BLaER1 treated with 17β-estradiol and CSF1 and Interleukin-3, amounts not matched to agents 10 nM and 100 nM (cell line): ENCODE measurements at regions not wholly inside any gene's neighbourhood (a gene's known extent, or its start where the extent isn't known, plus 50 kb on each side); places are given as distances from the start of the nearest gene placed in this dataset.
"Not testable (repeated sequence)": the region's sequence is repeated elsewhere in the genome, so short reads cannot be mapped to it uniquely, and the experiment has no call there.

ENCODE experiments used
- H3K27ac ChIP-seq, 11 experiments: shearing (Covaris generic); formaldehyde crosslinking; 2 replicates each; pipeline ENCODE4 v1.8.1; 2022
- H3K27me3 ChIP-seq, 11 experiments: shearing (Covaris generic); formaldehyde crosslinking; 2 replicates each; pipeline ENCODE4 v1.8.1; 2022
- H3K36me3 ChIP-seq, 11 experiments: shearing (Covaris generic); formaldehyde crosslinking; 2 replicates each; pipeline ENCODE4 v1.8.1; 2022
- H3K4me1 ChIP-seq, 10 experiments: shearing (Covaris generic); formaldehyde crosslinking; 2 replicates each; pipeline ENCODE4 v1.8.1; 2022
- H3K4me2 ChIP-seq, 11 experiments: shearing (Covaris generic); formaldehyde crosslinking; 2 replicates each; pipeline ENCODE4 v1.8.1; 2022
- H3K4me3 ChIP-seq, 10 experiments: shearing (Covaris generic); formaldehyde crosslinking; 2 replicates each; pipeline ENCODE4 v1.8.1; 2022
- H3K9ac ChIP-seq, 11 experiments: shearing (Covaris generic); formaldehyde crosslinking; 2 replicates each; pipeline ENCODE4 v1.8.1; 2022
- H3K9me3 ChIP-seq, 11 experiments: shearing (Covaris generic); formaldehyde crosslinking; replicated peaks in 1 of 11; 2 replicates each; pipeline ENCODE4 v1.8.1; 2022
- H4K20me1 ChIP-seq, 11 experiments: shearing (Covaris generic); formaldehyde crosslinking; 2 replicates each; pipeline ENCODE4 v1.8.1; 2022
- Cebpa-rat ChIP-seq, 11 experiments: shearing (Covaris generic); IDR thresholded peaks; 2 replicates each; pipeline ENCODE4 v1.8.1; 2022

DNA sequence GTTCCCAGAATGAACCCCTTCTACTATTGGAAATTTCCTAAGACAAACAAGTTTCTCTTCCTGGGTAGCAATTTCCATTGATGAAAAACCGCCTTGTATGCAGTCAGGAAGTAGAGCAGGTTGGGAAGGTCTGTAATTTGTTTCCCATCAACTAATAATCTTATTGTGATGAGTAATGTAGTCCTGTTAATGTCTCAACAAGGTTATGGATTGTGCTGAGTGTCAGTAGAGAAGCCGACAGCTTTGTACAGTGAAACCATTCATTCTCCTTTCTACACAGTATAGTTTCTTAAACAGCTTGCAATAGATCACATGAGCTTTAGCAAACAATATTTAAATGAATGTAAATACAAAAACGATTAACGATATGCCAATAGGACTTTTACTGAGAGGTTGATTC, 355.4 kb upstream of the WWC1 start:
- H3K9ac ChIP-seq = no peak overlapping the region
- no peaks in the 10 kb centered on the region for H3K9me3 ChIP-seq
- no peak overlapping the region for H3K27ac ChIP-seq
- no peaks in the 10 kb centered on the region; a peak in 1 of 22 replicates for H4K20me1 ChIP-seq
- no peaks in the 10 kb centered on the region for H3K27me3 ChIP-seq
- H3K4me1 ChIP-seq = 0 out of 20 replicates have a peak, but pooled peaks cover 0 to 6% (median 0%) of the 10 kb centered on the region in 10 experiments
- H3K4me2 ChIP-seq = no peak overlapping the region
- H3K36me3 ChIP-seq = peaks cover 0 to 13% (median 0%) of the 10 kb centered on the region in 11 experiments; a peak in 1 of 22 replicates
- TF ChIP-seq Cebpa-rat (IDR thresholded peaks at IDR 0.05) = no peak
- no peak overlapping the region for H3K4me3 ChIP-seq

DNA sequence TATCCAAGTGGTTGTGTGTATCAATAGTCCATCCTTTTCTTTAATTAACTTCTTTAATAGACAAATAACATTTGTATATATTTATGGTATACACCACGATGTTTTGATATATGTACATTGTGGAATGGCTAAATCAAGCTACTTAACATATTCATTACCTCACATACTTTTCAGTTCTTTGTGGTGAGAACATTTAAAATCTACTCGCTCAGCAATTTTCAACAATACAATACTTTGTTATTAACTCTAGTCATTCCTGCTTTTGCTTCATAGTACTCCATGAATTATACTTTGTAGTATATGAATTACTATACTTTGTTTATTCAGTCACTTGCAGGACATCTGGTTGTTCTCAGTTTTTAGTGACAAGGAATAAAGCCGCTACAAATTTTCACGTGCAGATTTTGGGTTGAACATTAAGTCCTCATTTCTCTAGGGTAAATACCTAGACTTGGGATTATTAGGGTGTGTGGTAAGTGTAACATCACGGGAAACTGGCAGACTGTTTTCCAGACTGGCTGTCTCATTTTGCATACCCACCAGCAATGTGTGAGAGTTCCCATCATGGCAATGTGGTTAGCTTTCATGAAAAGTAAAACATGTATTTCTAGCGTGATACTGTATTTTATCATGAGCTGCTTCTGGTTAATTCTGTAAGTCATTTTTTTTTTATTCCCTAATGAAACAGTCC, 354.4 kb upstream of the WWC1 start:
- no peaks in the 10 kb centered on the region for H3K27me3 ChIP-seq
- H3K27ac ChIP-seq = no peak overlapping the region
- H3K4me2 ChIP-seq = no peak overlapping the region; a peak in 1 of 22 replicates
- no peak overlapping the region for H3K9ac ChIP-seq
- TF ChIP-seq Cebpa-rat (IDR thresholded peaks at IDR 0.05) = no peak
- no peaks in the 10 kb centered on the region; a peak in 1 of 22 replicates for H4K20me1 ChIP-seq
- H3K4me3 ChIP-seq = no peak overlapping the region
- H3K4me1 ChIP-seq = 0 out of 20 replicates have a peak, but pooled peaks cover 0 to 6% (median 0%) of the 10 kb centered on the region in 10 experiments
- no peaks in the 10 kb centered on the region for H3K9me3 ChIP-seq
- peaks cover 0 to 13% (median 0%) of the 10 kb centered on the region in 11 experiments; a peak in 1 of 22 replicates for H3K36me3 ChIP-seq

DNA sequence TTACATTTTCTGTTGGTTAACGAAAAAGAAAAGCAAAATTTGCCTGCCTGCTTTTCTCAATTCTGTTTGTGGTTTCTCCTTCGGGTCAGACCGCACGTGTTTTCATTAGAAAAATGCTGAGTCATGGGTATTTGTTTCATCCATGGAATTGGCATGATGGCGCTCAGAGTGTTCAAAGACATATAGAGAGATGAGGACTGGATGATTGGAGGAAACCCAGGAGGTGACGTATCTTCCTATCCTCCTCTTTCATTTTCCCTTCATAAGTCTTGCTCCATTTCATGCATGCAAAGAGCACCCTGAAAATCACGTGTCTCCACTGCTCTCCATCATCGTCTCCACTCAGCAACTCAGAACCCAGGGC, 353.8 kb upstream of the WWC1 start:
- Histone ChIP-seq H3K4me2 (no peak overlapping the region; a peak in 1 of 22 replicates), H3K27ac (no peak overlapping the region), H3K36me3 (peaks cover 0 to 13% (median 0%) of the 10 kb centered on the region in 11 experiments; a peak in 1 of 22 replicates), H3K4me3 (no peak overlapping the region), H3K9me3 (no peaks in the 10 kb centered on the region), H3K27me3 (no peaks in the 10 kb centered on the region), H3K9ac (no peak overlapping the region), H3K4me1 (0 out of 20 replicates have a peak, but pooled peaks cover 0 to 6% (median 0%) of the 10 kb centered on the region in 10 experiments), H4K20me1 (no peaks in the 10 kb centered on the region; a peak in 1 of 22 replicates)
- TF ChIP-seq Cebpa-rat (IDR thresholded peaks at IDR 0.05) = no peak

DNA sequence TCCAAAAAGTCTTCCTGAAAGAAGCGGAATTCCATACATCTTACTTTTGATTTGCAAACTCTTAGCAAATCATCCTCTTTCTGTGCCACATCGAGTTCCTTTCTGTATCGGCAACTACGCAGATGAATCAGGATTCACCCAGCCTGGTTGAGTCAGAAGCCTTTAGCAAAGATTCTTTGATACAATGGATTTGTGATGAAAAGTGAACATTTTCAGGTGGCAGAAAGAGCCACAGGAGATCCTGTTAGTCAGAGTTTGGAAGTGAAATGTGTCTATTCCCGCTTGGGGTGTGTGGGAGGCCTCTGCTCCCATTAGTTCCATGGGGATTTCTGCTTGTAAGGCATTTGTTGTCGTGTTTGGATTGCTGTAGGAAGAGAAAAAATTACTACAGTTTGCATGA, 351.8 kb upstream of the WWC1 start:
- 0 out of 20 replicates have a peak, but pooled peaks cover 0 to 6% (median 0%) of the 10 kb centered on the region in 10 experiments for H3K4me1 ChIP-seq
- no peak overlapping the region for H3K4me3 ChIP-seq
- H3K27me3 ChIP-seq = no peaks in the 10 kb centered on the region
- no peak overlapping the region for H3K27ac ChIP-seq
- H4K20me1 ChIP-seq = no peaks in the 10 kb centered on the region; a peak in 1 of 22 replicates
- no peak overlapping the region for H3K9ac ChIP-seq
- no peak for TF ChIP-seq Cebpa-rat (IDR thresholded peaks at IDR 0.05)
- H3K36me3 ChIP-seq = peaks cover 0 to 11% (median 0%) of the 10 kb centered on the region in 11 experiments; a peak in 1 of 22 replicates
- no peaks in the 10 kb centered on the region for H3K9me3 ChIP-seq
- H3K4me2 ChIP-seq = no peak overlapping the region

DNA sequence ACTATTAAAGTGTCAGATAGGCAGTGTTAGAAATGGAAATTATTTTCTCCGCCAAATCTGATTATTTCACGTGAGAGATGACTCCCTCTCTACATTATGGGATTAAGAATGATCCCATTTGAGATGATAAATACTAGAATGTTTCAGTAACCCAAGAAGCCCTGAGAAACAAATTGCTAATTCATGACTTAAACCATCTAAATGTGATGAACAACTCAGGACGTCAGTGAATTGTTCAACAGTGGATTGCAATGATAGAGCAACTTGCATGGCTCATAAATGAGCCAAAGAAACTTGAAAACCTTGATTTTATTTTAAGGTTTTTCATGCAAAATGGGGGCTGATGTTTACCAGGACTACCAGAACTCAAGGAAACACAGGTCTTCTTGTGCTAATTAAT, 350.5 kb upstream of the WWC1 start:
- Histone ChIP-seq H3K9ac (no peak overlapping the region), H3K27me3 (no peaks in the 10 kb centered on the region), H3K4me3 (no peak overlapping the region), H3K4me2 (no peak overlapping the region), H3K27ac (no peak overlapping the region), H3K36me3 (0 out of 22 replicates have a peak, but pooled peaks cover 0 to 4% (median 0%) of the 10 kb centered on the region in 11 experiments), H4K20me1 (no peaks in the 10 kb centered on the region; a peak in 1 of 22 replicates), H3K4me1 (0 out of 20 replicates have a peak, but pooled peaks cover 0 to 6% (median 0%) of the 10 kb centered on the region in 10 experiments), H3K9me3 (no peaks in the 10 kb centered on the region)
- TF ChIP-seq Cebpa-rat (IDR thresholded peaks at IDR 0.05) = no peak

DNA sequence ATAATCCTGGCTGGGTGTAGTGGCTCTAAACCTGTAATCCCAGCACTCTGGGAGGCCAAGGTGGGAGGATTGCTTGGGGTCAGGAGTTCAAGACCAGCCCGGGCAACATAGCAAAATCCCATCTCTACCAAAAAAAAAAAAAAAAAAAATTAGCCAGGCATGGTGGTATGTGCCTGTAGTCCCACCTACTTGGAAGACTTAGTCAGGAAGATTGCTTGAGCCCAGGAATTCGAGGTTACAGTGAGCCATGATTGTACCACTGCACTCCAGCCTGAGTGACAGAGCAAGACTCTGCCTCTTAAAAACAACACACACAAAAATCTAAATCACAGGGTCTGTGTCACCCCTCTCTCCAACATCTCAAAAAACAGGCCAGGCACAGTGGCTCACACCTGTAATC, 349.9 kb upstream of the WWC1 start:
- H4K20me1 ChIP-seq, H3K27ac ChIP-seq, H3K27me3 ChIP-seq, H3K4me2 ChIP-seq, H3K36me3 ChIP-seq, H3K9ac ChIP-seq, H3K9me3 ChIP-seq, H3K4me1 ChIP-seq, H3K4me3 ChIP-seq: not testable (repeated sequence)

DNA sequence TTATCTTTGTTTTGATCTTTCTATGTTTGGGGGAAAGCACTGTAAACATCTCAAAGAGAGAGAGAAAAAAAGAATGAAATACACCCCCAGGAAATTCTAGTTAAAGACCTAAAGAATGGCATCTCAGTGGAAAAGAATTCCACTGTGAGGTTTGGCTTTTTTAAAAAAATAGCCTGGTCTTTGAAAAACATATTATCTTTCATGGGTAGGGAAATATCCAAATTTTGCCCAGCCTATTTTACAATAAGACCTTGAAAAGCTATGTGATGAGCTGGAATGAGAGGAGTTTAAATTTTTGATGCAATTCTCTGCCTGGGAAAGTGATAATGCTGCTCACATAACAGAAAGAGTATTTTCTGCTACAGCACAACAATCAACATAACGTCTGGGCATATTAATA, 348.1 kb upstream of the WWC1 start:
- no peaks in the 10 kb centered on the region for H3K4me1 ChIP-seq
- H3K27ac ChIP-seq = no peak overlapping the region
- no peaks in the 10 kb centered on the region for H3K36me3 ChIP-seq
- no peak overlapping the region for H3K9ac ChIP-seq
- no peaks in the 10 kb centered on the region for H3K27me3 ChIP-seq
- no peak overlapping the region for H3K4me3 ChIP-seq
- no peaks in the 10 kb centered on the region for H3K9me3 ChIP-seq
- no peak for TF ChIP-seq Cebpa-rat (IDR thresholded peaks at IDR 0.05)
- no peak overlapping the region for H3K4me2 ChIP-seq
- no peaks in the 10 kb centered on the region; a peak in 1 of 22 replicates for H4K20me1 ChIP-seq

DNA sequence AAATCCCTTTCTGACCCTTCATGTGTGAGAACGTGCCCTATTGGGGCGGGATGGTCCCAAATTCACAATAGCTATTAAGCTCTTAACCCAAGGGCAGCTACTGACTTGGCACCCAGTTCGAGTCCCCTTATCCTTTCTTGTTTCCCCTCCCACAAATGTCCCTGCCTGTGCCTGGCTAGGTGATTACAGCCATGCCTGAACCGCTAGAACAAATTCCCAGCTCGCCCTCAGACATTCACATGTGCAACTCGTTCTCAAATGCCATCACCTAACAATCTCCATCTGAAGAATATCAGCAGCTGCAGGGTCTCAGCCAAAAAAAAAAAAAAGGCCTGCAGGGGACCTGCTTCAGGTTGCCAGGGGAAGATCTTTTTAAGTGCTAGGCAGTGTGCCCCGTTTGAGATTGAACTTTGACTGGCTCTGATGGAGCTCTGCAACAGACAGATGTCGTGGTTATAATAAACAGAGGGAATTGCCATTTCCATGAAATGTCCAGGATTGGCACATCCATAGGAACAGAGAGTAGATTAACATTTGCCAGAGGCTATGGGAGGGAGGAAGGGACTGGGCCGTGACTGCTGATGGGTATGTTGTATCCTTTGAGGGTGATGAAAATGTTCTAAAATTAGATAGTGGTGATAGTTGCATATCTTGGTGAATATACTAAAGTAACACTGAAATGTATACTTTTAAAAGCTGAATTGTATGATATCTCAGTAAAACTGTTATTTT, 347.2 kb upstream of the WWC1 start:
- no peaks in the 10 kb centered on the region for H3K27me3 ChIP-seq
- no peak overlapping the region for H3K4me2 ChIP-seq
- no peaks in the 10 kb centered on the region for H3K36me3 ChIP-seq
- no peaks in the 10 kb centered on the region; a peak in 1 of 22 replicates for H4K20me1 ChIP-seq
- TF ChIP-seq Cebpa-rat (IDR thresholded peaks at IDR 0.05) = no peak
- no peaks in the 10 kb centered on the region for H3K4me1 ChIP-seq
- H3K4me3 ChIP-seq = no peak overlapping the region
- H3K9ac ChIP-seq = no peak overlapping the region
- no peak overlapping the region for H3K27ac ChIP-seq
- H3K9me3 ChIP-seq = no peaks in the 10 kb centered on the region

DNA sequence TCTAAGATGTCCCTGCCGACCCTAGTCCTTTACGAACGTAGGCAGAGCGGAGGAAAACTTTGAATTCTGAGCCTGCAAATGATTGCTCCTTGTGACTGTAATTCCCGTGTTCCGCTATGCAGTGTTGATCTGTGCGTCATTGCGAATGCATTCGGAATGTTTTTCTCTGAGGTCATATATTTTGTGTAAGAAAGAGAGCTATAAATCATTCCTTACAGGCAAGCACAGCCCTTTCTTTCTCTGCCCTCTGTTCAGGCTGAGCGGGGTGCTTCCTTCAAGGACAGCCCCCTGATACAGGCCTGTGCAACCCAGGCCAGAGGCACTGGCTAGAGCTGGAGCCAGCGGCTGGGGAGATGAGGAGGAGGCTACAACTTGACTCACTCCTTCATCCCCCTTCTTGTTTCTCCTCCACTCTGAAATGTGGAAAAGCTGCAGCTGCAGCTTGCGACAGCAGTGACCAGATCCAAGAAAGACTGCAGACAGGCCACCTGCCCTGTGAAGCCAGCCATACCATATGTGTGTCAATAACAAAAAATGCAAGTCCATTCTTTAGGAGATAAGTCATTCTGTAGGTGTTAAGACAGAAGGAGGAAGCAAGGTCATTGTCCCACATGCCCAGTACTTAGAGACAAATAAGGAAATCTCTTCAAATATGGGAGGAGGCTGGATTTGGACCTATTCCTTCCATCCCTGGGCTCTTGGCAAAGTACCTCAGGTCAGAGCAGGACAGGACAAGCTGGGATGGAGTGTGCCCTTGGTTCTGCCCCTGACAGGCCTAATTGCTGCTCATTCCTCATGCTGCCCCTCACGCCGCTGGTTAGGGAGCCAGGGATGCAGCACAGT, 345.7 kb upstream of the WWC1 start:
- no peak overlapping the region for H3K27ac ChIP-seq
- peaks cover 0 to 5% (median 0%) of the 10 kb centered on the region in 10 experiments; a peak in 3 of 20 replicates for H3K4me1 ChIP-seq
- no peaks in the 10 kb centered on the region for H3K27me3 ChIP-seq
- H3K9me3 ChIP-seq = no peaks in the 10 kb centered on the region
- no peaks in the 10 kb centered on the region; a peak in 1 of 22 replicates for H4K20me1 ChIP-seq
- no peak overlapping the region for H3K4me3 ChIP-seq
- no peak overlapping the region for H3K4me2 ChIP-seq
- TF ChIP-seq Cebpa-rat (IDR thresholded peaks at IDR 0.05) = no peak
- H3K9ac ChIP-seq = no peak overlapping the region
- no peaks in the 10 kb centered on the region for H3K36me3 ChIP-seq
